HG03066 (cell line): ENCODE measurements at regions not wholly inside any gene's neighbourhood (a gene's known extent, or its start where the extent isn't known, plus 50 kb on each side); places are given as distances from the start of the nearest gene placed in this dataset.
"Not testable (repeated sequence)": the region's sequence is repeated elsewhere in the genome, so short reads cannot be mapped to it uniquely, and the experiment has no call there.

Experiments
- ATAC-seq: cut with Tn5 transposase; IDR thresholded peaks from one replicate; pipeline ENCODE4 v1.9.1; 2021; ENCODE audit warnings: low read depth; ENCODE audit not compliant: unreplicated experiment

DNA sequence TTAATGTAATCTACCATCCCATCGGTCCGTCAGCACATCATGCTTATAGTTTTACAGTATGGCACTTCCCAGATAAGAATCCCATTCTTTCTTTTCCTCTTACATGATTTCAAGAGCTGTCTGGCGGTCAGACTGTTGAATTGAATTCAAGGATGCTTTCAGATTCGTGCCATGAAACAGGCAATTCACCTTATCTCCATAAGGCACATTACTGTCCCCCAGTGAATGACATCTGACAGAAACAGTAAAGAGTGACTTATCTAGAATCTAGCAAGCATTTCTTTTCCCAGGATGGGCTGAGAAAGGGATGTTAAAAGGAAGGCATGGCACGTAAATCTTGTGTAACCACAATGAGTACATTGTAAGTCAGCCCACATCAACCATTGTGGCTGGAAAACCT is 61.1 kb upstream of the SEM1 start:
- ATAC-seq, result no peak

DNA sequence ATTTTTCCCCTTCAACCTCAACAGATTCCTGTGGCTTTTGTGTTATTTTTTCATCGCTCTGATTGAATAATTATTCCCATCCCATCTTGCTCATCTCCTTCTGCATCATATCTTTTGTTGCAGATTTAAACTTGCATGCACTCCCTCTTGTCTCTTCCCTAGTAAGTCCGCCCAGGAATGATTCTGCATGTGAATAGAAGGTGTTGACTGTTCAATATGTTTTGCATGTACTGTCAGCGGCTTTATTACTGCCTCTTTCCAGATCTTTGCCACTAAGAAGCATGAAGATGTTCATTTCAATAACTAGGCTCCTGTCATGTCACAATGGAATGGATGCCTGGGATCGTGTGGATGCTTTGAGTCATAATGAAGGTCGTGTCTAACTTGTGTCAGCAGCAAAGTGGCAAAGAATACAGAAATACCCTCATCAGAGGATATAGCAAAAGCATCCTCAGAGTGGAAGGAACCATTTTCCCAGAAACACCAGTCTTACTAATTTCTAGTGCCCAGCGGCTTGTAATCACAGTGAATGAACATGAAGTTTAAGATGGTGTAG is 62.6 kb upstream of the SEM1 start:
- no peak for ATAC-seq

DNA sequence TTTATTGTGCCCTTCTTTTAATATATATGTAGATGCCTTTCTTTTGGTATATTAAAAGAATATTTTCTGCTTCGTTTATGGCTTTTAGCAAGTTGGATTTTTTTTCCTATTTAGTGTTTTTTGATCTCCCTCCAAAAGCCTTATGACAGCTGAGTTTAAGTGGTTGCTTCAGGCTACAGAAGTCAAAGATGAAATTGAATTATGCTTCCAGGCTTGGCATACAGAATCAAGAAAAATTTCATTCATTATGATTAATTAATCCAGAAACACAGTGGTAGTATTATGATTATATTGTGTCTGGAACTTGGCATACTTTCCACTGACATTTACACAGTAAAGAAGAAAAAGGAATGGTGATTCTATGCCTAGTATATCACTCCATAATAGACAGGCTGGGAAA is 63.8 kb upstream of the SEM1 start:
- ATAC-seq, result no peak

DNA sequence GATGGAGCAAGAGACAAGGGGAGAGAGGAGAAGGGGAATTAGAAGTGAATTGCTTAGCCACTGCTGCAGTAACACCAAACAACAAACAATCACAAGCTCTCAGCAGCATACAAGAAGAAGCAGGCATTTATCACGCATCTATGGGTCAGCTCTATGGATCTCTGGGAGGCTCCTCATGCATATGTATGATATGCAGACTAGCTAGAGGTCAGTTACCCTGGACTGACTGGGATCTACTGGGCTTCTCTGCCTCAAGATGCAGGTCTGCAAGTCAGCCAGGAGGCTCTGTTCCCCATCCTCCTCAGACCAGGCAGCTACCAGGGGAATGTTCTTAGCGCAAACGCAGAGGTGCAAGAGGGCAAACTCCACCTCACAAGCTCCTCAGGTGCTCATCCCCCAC is 64.7 kb upstream of the SEM1 start:
- ATAC-seq, result no peak

DNA sequence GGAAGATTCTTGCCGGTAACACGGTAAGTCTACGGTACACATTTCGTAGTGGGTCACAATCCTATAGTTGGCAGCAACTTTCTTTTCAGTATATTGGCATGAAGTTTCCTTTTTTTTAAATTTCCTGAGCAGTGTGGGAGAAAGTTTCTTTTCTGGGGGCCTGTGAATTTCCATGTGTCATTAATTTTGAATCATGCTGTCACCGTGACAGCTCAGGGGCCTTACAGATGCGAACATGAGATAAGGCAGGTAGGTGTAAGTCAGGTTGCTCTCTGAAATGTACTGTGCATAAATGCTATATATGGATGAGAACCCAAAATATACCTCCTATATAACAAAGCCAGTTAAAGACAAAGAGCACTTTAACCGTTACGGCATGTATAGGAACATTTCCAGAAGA is 65.4 kb upstream of the SEM1 start:
- ATAC-seq, result no peak

DNA sequence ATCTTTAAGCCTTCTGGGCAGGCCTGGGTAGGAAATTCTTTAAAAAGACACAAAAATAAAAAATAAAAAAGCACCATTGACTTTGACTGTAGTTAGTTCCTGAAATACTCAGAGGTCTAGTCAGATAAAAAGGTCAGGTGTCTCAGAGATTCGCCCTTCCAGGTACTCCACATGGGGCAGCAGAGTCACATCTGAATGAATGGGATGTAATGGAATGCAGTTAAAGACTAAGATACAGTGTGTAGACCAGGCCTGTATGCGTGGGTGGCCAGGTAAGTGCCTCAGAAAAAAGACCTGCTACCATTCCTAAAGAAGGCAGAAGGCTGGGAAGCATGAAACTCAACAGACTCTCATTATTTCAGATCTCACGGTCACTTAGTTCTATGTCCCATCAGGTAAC is 68.6 kb upstream of the SEM1 start:
- ATAC-seq, result no peak

DNA sequence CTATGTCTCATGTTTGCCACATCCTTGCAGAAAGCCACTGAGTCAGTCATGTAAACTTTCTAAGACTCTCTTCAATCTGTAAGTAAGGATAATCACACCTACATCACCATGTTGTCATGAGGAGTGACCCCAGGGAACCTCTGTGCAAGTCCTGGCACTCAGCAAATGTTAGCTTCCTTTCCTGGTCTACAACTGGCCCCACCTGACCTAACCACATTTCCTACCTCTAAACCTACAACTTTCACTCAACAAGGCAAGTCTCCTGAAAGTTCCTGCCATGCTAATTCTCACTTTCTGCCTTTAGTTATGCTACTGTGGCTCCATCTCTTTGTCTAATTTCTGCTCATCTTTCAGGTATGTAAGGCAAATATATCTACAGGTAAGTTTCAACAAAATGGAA is 72.3 kb upstream of the SEM1 start:
- no peak for ATAC-seq

DNA sequence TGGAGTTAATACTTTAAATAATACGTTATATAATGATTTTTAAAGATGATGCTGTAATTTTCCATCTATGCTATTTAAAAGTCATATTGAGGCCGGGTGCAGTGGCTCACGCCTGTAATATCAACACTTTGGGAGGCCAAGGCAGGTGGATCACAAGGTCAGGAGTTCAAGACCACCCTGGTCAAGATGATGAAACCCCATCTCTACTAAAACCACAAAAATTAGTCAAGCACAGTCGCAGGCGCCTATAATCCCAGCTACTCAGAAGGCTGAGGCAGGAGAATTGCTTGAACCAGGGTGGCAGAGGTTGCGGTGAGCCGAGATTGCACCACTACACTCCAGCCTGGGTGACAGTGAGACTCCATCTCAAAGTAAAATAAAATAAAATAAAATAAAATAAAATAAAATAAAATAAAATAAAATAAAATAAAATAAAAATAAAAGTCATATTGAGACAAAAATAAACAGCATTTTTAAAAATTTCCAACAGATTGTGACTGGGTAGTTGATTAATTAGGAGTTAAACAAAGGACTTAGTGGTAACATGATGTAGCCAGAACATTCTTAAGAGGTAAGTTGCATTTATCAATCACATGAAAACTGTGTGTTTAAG is 73.1 kb upstream of the SEM1 start:
- ATAC-seq, result not testable (repeated sequence)

DNA sequence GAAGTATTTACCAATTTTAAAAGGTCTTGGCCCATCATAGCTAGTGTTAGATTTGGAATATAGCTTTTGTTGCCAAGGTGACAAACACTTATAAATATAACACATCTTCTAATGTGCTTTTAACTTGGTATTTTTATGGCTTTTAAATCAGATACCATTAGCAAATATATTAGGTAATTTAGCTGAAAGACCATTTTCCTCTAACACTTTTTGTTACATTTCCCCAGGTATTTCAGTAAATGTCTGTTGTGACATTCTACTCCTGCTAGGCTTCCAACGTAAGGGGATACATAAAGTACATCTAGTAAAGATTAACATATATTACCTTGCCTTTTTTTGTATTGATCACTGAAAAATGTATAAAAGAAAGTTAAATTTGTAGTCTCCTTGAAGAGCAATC is 75.0 kb upstream of the SEM1 start:
- no peak for ATAC-seq

DNA sequence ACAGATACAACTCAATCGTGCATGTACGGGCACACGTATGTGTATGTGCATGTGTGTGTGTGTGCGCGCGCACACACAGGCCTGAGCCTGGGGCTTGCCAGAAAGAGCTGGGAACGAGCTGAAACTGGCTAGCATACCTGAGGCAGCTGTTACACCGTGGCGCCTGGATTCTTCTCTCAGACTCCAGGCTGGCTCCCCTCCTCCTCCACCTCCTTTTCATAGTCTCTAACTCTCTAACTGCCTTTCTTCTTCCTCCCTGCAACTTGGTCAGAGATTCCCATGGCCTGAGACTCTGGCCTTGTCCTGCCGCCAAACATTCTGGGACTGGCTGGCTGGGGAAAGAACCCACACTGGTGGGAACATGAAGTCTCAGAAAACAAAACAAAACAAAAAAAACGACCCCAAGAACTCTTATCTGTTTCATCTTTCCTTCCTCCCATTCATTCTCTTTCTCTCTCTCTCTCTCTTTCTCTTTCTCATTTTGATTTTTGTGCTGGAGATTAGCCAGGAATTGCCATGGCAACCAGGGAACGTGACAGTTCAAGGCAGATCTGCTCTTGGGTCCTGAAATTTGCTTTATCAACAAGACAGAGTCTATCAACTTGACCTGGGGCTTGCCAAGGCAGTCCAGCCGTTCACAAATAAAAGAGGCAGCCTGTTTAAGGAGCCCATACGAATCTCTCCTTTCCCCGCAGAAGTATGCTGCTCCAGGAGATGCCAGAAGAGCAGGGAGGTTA is 76.8 kb upstream of the SEM1 start:
- ATAC-seq, result no peak

DNA sequence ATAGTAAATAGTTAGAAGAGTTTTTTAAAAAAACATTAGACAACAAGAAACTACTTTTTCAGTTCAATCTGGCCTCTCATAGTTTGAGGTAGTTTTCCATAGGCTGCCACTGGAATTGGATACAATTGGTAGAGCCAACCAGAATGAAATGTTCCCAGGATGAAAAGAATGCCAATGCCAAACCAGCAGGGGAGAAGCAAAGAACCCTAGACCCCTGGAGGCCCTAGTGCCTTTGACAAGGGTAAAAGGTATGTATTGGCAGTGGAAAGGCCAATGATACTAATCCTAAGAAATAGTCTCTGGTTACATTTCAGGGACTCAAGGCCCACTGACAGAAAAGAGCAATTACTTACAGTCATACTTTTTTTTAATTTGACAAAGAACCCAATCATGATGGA is 77.4 kb upstream of the SEM1 start:
- ATAC-seq, result no peak

DNA sequence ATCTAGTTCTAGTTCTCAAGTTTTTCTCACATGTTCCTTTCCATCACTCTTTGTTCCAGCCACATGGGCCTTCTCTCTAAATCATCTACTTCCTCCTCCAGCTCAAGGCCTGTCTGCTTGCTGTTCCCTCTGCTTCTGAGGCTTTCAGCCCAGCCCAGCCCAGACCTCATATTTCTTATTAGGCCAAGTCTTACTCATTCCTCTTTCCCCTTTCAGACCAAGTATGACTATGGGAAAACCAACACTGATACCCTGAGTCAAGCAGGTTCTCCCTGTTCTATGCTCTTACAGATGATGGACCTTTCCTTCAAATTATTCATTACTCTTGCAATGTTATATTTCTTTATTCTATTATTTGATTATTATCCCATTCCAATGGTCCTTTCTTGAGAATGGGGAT is 80.3 kb upstream of the SEM1 start:
- ATAC-seq, result no peak

DNA sequence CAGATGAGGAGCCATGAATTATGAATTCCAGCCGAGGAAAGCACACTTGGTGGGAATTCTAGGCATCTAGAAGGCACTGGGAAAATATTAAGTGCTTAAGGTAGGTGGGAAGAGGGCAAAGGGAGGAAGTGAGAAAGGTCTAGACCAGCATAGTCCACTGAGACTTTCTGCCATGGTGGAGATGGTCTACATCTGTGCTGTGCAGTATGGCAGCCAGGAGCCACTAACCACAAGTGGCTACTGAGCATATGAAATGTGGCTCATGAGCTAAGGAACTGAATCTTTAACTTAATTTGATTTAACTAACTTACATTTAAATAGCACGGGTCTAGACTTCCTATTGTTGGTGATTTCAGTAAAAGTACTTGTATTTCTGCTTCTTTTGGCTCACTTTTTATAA is 82.5 kb upstream of the SEM1 start:
- no peak for ATAC-seq

DNA sequence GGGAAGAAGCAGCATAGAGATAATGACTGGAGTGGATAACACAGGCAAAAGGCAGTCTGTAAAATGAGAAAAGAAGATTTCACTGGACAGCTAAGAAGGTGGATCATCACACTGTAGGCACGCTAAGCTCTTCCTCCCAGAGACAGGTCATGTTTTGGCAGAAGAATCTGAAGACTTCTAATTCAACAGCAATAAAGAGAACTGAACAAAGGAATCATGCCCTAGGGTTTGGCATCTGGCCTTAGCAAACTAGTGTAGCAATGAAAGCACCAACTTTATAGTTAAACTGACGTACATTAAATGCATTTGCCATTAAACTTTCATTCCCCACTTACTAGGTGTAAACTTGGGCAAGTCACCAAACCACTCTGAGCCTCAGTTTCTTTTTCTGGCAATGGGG is 84.4 kb upstream of the SEM1 start:
- ATAC-seq, result no peak

DNA sequence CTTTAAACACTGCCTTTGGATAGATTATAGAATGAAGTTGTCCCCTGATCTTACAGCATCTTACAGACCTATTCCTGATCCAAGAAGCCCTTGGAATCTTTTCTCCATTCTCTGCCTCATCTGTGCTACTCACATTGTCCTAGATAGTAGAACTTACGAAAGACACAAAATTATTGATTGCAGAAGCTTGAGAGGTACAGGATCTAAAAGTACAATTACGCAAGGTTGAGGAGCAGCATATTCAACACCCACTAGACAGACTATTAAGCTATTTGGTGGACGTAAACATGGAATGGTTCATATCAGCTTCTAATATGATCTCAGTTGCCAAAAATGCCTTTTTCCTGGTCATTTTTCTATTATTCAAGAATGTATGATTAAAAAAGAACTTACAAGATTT is 90.5 kb upstream of the SEM1 start:
- no peak for ATAC-seq

DNA sequence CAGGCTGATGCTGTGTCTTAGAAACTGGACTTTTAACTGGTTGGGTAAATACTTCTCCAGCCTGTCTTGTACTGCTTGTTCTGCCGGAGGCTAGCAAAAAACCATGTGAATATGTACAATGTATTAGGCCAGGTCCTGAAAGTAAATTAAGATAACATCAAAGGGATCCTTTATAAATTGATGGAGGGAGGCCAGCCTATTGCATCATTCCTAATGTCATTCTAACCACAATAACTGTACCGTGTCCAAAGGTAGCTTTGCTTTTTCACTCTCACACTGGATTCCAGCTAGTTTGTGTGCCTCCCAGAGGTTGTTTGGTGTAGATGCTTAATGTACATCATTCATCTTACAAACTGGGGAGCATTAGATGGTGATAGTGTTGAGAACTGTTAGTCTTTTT is 91.2 kb upstream of the SEM1 start:
- ATAC-seq, result no peak

DNA sequence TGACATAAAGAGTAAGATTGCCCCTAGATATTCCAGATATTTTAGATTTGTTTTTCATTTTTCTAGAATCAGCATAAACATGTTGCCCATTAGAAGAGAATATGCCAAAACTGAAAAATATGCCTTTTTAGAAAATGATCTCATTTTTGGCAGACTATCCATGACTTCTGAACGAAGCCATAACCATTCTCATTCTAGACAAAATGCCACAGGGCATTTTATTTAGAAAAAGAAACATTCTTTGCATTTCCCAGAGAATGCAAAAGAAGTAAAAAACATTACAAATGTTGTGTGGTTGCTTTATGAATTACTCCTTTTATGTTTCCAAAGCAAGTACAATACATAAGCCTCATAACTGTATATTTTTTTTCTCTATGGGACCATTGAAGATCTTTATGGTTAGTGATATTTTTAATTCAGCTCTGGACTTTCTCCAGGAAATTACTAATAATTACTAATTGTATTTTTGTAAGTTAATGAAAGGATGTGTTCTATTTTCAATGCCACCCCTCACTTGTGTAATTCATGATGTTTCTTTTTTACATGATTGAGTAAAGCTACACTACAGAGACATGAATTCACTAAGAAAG is 109.6 kb upstream of the SEM1 start:
- no peak for ATAC-seq

DNA sequence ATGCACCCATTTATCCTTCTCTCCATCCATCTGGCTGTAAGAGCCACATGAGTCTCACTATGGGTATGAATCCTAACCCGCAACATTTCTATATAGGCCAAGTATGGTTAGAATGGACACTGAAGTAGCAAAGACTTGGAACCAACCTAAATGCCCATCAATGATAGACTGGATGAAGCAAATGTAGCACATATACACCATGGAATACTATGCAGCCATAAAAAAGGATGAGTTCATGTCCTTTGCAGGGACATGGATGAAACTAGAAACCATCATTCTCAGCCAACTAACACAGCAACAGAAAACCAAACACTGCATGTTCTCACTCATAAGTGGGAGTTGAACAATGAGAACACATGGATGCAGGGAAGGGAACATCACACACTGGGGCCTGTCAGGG is 111.5 kb upstream of the SEM1 start:
- ATAC-seq, result not testable (repeated sequence)

DNA sequence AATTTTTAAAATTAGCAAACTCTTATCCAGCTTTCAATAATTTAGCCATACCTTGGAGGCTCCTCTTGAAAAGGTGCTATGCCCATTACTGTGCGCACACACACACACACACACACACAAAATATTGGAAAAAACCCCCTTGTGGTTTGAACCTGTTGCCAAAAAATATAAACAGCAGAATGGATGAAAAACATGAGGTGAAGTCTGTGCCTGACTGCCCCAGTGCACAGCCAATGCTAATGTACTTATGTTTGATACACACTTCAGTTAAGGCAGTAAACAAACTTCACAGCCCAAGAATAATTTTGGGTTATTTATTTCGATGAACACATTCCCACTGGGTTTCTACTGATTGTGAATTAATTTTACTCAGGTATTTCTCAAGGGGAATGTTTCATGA is 113.2 kb upstream of the SEM1 start:
- no peak for ATAC-seq

DNA sequence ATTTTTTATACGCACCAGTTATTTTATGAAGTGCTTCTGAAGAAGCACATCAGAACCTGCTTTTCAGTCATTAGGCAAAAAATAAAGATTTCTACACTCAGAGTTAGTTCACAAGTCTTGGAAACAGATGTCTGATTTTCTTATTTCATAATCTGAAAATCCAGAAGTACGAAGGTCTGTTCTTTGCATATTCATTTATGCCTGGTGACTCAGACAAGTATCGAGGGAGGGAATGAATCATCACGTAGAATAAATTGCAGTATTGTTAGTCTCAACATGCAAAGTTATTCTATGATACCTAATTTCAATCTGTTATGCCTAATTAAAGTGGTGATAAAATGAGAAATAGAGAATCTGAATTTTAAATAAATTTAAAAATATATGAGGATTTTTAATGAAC is 113.6 kb upstream of the SEM1 start:
- ATAC-seq, result no peak

DNA sequence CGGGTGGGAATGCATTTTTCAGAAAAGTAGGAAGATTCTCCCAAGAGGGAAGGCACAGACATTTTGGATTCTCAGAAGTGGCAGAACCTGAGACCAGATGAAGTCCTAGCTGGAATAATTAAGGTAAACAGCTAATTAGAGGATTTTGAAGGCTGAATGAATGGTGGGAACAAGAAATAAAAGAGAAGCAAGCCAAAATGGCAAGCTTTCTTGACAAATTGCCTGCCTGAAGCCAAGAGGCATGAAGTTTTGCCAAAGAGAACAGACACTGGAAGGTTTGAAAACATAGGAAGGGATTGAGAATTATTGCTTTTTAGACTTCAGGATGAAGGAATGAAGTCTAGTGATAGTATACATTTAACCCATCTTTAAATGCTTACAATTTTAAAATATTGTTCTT is 115.0 kb upstream of the SEM1 start:
- no peak for ATAC-seq

DNA sequence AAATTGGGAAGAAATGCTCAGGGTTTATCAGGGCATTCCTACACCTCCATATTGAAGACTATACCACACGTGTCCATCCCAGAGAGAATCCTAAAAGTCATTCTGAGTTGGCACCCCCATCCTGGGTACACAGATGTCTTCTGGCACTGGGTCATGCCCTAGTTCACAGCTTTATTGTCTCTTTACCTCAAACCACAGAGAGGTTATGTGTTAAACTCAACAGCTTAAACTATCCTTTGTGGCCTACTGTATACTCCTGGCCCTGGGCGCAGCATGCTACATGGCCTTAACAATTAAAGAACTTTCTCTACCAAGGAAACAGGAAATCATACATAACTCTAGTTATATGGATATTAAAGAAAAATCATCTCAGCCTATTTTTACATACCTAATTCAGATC is 115.6 kb upstream of the SEM1 start:
- ATAC-seq, result no peak
